GM21786 (cell line): ENCODE measurements at regions not wholly inside any gene's neighbourhood (a gene's known extent, or its start where the extent isn't known, plus 50 kb on each side); places are given as distances from the start of the nearest gene placed in this dataset.

Experiments
- ATAC-seq: cut with Tn5 transposase; IDR thresholded peaks from one replicate; pipeline ENCODE4 v1.9.1; 2021; ENCODE audit not compliant: unreplicated experiment

DNA sequence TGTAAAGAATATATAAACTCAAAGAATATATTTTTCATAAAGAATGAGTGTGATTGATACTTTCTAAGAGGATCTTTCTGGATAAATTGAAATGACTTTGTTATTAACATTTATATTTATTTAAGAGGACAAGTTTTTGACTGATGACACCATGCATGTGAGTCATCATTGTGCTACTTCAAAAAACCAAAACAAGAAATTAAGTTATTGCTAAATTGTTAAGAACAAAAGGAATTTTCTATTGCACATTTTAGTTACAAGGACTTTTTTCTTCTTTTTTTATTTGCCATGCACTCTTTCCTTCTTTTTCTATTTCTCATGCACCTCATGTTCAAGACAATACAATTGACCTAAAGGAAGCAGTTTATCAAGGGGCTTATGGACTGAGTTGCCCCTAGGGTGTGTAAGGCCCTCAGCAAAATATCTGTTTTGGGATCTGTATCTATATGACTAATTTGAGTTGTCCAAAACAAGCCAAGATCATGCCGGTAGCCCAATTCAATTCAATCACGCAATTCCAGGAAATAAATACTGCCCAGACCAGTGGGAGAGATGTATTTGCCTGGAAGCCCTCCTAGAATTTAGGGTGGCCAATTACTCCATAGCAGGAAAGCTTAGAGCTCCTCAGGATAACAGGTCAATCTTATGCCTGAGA lies 654.3 kb downstream of the METTL4 start:
- ATAC-seq, result no peak

DNA sequence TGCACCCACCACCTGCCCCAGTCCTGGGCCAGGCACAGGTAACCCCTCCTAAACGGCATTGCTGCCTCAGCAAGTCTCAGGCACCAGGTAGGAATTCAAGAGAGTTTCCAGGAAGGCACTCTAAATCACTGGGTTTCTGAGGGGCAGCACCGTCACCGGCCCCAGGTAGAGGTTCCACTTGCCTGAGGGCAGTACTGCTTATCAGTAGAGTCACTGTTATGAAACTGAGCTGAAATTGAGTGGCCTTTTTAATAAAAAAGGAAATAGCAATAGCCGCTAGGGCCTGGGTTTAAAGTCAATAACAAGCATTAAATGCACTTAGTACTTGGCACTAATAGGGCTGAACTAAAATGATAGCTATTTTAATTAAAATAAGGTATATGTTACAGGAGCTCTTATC lies 653.7 kb downstream of the METTL4 start:
- ATAC-seq, result no peak

DNA sequence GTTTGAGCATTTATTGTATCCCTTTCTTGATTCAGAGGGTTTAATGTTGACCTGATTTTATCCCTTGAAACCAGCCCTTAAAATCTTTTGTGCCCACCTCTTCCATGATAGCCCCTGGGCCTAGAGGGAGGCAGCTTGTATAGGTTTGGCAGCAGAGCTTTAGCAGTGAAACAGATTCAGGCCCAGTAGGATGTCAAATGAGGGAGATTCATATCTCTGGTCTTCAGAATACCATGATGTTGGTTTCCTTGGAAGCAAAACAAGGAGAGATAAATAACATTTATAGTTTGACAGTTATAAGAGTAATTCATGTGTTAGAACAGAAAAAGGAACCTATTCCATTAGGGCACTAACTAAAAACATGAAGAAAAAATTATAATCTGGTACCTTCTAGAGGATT lies 649.2 kb downstream of the METTL4 start:
- ATAC-seq, result no peak

DNA sequence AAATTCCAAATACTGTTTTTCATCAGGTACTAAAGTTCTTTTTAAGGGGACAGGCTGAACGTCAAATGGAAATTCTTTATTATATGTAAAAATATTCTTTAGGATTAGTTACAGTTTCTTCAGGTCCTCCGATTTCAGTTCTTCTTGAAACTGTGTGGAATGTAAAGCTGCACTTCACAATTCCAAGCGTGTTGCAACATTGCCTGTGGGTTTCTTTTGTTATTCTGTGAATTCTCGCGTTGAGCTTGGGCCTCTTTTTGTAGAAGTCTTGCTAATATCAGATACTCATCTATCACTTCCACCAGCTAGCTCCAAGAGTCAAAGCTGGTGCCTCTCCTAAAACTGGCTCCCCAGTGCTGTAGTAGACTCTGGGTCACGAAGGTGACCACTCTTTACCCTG lies 642.6 kb downstream of the METTL4 start:
- ATAC-seq, result no peak

DNA sequence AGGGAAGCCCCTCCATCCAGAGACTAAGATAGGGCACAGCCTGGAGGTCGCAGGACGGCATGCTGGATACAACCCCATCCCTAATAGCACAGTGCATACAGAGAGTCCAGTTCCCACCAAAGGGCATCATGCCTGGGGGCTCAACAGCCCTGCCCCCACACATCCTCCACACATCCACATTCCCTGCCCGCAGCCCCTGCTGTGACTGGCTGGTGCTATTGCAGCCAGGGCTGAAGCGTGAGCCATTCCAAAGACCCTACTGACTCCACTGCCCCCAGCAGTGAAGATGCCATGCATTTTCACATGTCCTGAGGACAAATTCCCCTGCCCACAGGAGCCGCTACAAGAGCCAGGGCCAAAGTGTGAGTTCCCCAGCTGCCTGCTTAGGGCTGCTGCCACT lies 641.6 kb downstream of the METTL4 start:
- no peak for ATAC-seq

DNA sequence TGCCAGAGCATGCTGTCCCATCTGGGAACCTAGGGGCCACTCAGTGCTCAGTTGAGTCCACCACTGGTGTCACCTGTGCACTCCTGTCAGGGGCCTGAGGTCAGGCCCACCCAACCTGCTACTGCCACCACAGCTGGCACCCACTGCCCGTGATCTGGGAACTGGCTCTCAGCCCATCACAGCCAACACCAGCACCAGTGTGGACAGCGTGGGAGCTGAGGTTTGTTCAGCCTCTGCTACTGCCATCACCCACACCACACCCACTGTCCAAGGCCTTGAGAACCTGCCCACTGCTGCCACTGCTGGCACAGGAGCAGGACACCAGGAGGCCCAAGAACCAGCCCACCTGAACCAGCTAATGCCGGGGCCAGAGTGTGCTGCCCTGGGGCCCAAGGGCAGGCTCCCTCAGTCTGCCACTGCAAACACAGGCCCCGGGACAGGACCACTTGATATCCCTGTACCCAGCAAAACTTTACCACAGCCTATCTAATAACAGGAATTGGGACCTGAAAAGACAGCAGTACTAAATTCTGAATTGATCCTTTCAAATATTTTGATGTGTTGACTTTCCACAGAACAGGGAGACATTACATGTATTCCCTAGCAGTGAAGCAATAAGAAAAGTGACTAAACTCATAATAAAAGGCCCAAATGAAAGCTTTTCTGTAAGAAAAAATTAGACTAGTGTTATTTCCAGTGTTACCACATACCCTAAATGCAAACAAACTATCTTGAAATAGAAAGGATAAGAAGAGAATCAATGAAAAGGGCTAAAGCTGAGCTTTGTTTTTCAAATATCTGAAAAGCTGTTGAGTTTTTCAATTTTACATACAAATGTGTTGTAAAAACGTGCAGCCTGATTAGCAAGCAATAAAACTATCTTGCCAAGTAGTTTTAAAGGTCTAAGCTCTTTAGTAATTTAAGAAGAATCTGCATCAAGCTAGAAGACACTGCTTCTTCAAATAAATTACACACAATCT lies 640.7 kb downstream of the METTL4 start:
- ATAC-seq, result no peak

DNA sequence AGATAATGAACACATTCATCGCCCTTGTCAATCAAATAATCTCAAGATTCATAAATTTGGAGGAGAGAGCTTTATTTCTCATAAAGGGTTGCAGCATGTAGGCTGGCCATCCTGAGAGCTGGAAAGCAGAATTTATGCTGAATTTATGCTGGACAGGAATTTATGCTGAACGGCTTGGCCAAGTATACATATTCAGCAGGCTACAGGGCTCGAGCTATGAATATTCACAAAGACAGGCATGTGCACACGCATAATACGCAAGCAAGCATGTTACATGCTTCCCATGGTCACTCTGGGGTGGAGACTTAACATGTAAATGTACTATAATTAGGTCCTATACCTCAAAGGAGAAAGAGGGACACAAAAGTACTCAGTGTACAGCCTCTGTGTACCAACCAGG lies 618.8 kb downstream of the METTL4 start:
- no peak for ATAC-seq

DNA sequence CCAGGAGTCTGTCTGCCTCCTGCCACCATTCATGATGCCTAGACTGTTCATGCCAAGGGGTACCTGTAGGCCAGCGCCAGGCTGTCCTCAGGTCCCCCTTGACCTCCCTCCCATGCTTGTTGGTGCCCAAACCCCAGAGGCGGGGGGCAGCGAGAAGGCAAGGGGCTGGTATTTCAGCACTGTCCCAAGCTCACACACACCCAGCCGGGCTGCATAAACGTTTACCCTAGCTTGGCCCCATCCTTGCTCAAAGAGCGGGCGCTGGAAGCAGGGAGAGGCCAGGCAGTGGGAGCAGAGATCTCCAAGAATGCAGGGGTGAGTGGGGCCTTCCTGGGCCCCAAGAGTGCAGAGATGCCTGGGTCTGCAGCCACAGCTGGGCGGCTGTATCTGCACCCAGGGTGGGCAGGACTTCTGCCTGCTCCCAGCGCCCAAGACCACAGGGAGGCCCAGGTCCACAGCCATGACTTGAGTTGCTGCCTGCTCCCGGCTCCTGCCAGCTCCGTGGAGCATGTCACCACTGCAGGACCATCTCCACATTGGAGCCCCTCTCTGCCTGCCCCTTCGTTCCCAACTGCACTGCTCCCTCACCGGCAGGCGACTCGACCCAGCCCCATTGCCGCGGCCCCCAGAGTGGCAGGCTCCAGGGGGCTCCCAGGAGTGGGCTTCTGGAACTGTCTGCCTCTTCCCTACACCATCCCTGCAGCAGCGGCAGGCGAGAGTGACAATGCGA lies 616.6 kb downstream of the METTL4 start:
- ATAC-seq, result no peak

DNA sequence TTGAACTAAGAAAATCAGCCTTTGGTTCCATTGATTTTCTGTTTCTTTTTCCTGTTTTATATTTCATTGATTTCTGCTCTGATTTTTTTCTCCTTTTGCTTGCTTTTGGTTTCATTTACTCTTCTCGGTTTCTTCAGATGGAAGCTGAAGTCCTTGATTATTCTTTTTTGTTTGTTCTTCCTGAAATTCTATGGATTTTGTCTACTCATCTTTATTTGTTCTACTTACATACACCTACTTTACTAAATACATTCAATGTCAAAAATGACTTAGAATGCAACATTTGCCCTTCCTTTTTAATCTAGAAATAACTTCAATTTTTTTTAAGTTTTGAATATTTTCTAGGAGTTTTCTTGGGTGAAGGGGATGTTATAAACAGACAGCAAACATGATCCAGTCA lies 612.5 kb downstream of the METTL4 start:
- no peak for ATAC-seq

DNA sequence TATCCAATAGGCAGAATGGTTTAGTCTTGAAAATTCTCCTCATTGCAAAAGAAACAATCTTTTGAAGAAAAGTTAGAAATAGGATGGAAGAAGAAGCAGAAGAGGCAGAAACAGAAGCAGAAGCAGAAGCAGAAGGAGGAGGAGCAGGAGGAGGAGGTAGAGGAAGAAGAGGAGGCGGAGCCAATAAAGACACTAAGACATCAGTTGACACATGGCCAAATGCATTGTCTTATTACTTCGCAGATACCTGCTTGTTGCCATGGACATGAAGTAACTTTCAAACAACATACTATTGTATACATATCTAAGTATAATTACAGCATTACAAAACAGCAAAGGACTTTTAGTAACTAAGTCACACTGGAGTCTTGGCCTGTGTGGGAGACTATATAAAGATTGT lies 606.3 kb downstream of the METTL4 start:
- no peak for ATAC-seq

DNA sequence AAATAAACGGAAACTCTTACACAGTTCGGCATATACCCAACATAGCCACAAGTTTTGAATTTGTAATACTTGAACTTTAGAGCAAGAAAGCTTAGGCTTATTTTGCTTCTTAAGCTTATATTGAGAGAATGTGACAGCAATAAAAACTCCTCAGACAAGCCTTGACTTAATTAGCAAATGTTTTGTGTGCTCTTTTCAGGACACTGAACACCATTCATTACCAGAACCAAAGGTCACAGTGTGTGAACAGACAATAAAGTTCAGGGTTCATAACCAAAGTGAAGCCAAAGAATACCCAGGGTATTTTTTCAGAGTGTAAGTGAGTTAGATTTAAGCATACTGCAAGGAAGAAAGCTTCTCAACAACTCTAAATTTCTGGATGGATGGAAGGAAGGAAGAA lies 605.8 kb downstream of the METTL4 start:
- no peak for ATAC-seq

DNA sequence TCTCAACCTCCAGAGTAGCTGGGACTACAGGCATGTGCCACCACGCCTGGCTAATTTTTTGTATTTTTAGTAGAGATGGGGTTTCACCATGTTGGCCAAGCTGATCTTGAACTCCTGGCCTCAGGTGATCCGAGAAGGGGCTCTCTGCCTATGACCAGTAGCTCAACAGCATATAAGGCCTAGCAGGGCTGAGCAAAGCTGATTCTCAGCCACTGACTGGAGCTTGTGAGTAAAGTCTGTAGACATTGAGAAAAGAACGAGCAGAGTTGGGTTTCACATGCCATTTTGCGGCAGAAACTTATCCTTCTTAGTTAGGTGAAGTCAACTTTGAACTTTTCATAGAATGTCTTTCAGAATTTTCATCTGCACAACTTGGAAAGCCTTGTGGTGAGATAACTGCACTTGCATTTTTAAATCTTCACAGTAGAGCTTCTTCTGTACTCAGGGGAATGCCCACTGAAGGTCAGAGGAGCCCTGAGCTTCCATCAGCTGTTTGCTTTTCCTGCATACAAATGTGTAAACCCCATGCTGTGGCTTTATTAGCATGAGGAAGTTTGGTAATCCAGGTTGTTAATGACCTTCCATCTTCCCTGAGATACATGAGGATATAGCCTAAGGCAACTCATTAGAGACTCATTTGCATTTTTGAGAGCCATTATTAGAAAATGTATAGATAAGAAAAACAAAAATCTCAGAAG lies 602.4 kb downstream of the METTL4 start:
- no peak for ATAC-seq

DNA sequence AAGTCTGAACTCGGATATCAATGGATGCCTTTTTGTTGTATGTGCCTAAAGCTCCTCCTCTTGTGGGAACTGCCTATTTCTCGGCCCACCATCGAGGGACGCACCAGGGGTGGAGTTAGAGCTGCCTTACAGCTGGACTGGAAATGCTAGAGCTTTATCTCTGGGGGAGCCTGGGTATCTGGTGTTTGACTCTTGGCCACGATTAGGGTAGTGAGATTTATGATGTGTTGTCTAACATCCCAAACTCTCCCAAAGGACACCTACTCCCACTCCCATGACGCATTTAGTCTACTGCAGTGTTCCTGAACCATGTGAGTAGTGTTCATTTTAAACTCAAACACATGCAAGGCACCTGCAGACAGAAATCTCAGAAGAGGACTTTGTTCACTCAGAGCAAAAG lies 594.8 kb downstream of the METTL4 start:
- no peak for ATAC-seq

DNA sequence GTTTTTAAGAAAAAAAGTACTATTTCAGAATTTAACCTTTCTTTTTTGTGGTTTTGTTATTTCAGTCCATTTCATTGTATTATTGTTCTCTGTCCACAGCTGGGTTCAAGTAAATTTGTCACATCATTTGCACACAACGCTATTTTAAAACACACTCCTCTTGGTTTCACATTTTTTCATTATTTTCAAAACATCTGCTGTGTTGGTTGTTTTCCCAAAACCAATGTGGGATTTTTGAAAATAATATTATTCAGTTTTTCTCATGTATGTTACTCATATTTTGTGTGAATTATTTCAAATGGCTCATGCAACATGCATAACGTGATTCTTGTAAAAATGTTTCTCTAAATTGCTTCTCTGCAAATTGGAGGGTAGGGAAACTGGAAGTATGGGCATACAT lies 589.2 kb downstream of the METTL4 start:
- ATAC-seq, result no peak

DNA sequence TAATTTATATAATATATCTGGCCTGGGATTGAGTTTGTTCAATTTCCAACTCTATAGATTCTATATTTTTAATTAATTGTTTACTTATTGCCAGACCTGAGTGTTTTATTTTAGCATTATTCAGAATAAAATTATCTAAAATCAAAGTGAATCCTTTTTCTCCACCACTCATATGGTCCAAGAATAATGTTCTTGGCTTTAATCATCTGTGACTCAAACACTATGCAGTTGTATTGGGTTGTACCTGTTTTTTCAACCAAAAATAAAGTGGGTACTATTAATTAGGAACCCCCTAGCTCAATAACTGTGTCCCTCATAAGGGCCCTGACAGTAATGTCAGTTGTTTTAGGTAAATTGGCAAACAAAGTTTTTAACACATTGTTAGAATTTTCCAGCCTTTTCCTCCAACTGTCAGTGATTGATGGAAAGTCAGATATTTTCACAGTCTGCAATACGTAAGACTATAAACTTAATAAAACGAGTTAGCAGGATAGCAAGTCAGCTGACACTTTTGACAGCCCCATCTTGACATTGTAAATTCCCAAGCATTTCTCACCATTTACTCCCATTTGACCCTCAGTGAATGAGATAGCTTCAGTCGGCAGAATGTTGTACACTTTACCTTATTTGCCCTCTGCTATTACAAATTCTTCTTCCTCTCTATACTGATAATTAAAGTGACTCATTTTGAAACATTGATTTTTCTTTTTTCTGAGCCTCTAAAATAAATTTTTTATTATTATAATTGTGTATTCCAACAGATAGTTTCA lies 587.4 kb downstream of the METTL4 start:
- ATAC-seq, result no peak

DNA sequence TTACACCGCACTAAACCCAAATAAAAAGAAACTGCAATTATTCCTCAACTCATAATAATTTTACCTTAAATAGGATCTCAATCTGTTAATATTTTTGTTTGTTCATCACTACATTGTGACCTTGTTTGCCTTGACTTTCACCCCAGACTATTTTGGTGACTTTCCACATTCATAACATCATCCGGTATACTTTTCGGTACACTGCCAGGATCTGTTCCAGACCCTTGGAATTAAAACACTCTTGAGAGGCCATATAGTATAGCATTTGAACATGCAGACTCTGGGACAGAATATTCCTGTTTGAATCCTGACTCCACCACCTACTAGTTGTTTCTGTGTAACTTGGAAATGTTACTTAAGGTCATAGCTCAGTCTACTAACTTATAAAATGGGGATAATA lies 577.4 kb downstream of the METTL4 start:
- no peak for ATAC-seq

DNA sequence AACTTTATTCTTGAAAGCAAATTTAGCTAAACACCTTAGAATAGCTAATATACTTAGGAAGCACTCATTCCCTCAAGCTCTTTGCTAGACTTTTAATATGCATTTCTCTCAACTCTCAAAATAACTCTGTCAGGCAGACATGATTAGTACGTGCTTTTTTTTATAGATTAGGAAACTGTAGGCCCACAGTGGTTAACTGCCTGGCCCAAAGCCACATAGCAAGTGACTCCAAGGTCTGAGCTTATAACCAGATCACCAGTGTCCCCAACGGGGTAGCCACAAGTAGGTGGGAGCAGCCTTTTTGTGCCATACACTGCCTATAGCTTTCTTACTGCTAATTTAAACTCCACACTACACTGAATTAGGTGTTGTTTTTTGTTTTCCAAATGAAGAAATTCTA lies 576.8 kb downstream of the METTL4 start:
- ATAC-seq, result no peak

DNA sequence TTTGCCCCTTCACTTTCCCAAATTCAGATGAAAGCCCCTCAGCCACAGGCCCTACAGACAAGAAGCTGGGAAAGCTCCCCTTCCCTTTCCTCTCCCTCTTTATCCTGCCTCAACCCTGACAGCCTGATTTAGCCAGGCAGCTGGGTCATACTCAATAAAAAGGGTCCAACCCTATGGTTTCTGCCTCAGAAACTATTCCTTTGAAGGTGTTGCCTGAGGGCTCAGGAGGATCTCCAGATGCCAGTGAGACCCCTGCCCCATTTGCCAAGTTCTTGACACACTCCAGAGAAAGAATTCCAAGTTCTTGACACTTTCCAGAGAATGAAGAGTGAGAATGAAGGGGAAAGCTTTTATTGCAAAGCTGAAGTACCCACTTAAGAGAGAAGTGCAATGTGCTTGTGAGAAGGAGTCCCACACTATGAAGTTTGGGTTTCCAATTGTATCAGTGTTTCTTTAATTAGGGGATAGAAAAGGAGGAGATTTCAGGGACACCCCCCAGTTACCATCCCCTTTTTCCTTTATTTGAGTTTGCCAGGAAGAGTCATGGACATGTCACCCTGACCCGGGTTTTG lies 576.2 kb downstream of the METTL4 start:
- no peak for ATAC-seq

DNA sequence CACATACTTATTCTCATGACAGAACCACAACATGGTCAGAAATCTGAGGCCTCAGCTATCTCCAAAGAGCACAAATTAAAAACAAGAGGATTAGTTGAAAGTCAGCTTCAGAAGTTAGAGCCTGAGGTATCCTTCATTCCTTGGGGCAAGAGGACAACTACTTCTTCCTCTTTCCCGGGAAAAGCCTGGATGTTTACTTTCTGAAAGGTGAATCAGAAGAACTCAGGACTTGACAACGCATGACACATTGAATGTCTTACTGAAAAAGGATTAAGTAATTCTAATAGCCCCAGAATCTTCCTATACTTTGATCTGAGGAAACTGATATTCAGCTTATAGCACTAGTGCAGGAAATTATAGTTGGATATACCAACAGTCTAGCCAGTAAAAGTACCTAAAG lies 573.2 kb downstream of the METTL4 start:
- no peak for ATAC-seq

DNA sequence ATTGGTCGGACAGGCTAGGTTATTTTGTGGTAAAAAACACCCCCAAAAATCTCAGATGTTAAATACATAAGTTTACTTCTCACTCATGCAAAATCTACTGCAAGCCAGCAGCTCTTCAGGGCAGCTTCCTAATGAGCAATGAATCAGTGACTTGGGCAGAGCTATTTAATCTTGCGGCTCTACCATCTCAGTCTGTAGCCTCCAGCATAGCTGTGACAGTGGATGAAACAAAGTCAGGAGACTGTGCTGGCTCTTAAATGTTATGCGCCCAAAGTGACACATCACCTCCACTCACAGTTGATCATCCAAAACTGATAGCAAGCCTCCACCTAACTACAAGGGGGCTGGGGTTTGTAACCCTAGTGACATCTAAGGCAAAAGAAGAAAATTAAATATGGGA lies 571.9 kb downstream of the METTL4 start:
- ATAC-seq, result no peak
